IPS-11a (cell line): ENCODE measurements at regions not wholly inside any gene's neighbourhood (a gene's known extent, or its start where the extent isn't known, plus 50 kb on each side); places are given as distances from the start of the nearest gene placed in this dataset.

Source experiments
- H3K4me3 ChIP-seq: one replicate; pipeline ENCODE4 v1.5.1; 2013; ENCODE audit warnings: low read depth, low read length, control low read depth

- H3K4me3 ChIP-seq: no peak overlapping the region
These were observed 108.5 kb upstream of the NHSL1 start for GRCh38 chr6:138607478-138608433.

- no peak overlapping the region for H3K4me3 ChIP-seq
These were observed 109.6 kb upstream of the NHSL1 start for GRCh38 chr6:138608896-138609295.

- H3K4me3 ChIP-seq: no peak overlapping the region
These were observed 110.6 kb upstream of the NHSL1 start for GRCh38 chr6:138609801-138610430.

- no peak overlapping the region for H3K4me3 ChIP-seq
These were observed 111.5 kb upstream of the NHSL1 start for GRCh38 chr6:138610816-138611215.

GRCh38 chr6:138614151-138614550, 114.9 kb upstream of the NHSL1 start:
- no peak overlapping the region for H3K4me3 ChIP-seq

- H3K4me3 ChIP-seq: no peak overlapping the region
These were observed 118.9 kb upstream of the NHSL1 start for GRCh38 chr6:138618168-138618567.

GRCh38 chr6:138620630-138621029, 121.3 kb upstream of the NHSL1 start:
- no peak overlapping the region for H3K4me3 ChIP-seq

GRCh38 chr6:138622967-138623366, 123.7 kb upstream of the NHSL1 start:
- H3K4me3 ChIP-seq: no peak overlapping the region

- no peak overlapping the region for H3K4me3 ChIP-seq
These were observed 132.3 kb upstream of the NHSL1 start for GRCh38 chr6:138631566-138631965.

- no peak overlapping the region for H3K4me3 ChIP-seq
These were observed 135.7 kb upstream of the CCDC28A start for GRCh38 chr6:138637822-138638221.

GRCh38 chr6:138638604-138639003, 135.0 kb upstream of the CCDC28A start:
- no peak overlapping the region for H3K4me3 ChIP-seq

- H3K4me3 ChIP-seq: no peak overlapping the region
These were observed 133.5 kb upstream of the CCDC28A start for GRCh38 chr6:138640028-138640427.

- H3K4me3 ChIP-seq: no peak overlapping the region
These were observed 130.4 kb upstream of the CCDC28A start for GRCh38 chr6:138643210-138643609.

- no peak overlapping the region for H3K4me3 ChIP-seq
These were observed 127.5 kb upstream of the CCDC28A start for GRCh38 chr6:138645976-138646640.

GRCh38 chr6:138647006-138647405, 126.6 kb upstream of the CCDC28A start:
- no peak overlapping the region for H3K4me3 ChIP-seq

- H3K4me3 ChIP-seq: no peak overlapping the region
These were observed 125.4 kb upstream of the CCDC28A start for GRCh38 chr6:138648127-138648526.

GRCh38 chr6:138651491-138651890, 122.1 kb upstream of the CCDC28A start:
- H3K4me3 ChIP-seq: no peak overlapping the region

- no peak overlapping the region for H3K4me3 ChIP-seq
These were observed 120.7 kb upstream of the CCDC28A start for GRCh38 chr6:138652824-138653223.

GRCh38 chr6:138653435-138653834, 120.1 kb upstream of the CCDC28A start:
- H3K4me3 ChIP-seq: no peak overlapping the region

- H3K4me3 ChIP-seq: no peak overlapping the region
These were observed 118.6 kb upstream of the CCDC28A start for GRCh38 chr6:138654715-138655634.

- H3K4me3 ChIP-seq: no peak overlapping the region
These were observed 117.7 kb upstream of the CCDC28A start for GRCh38 chr6:138655828-138656227.
